Chondrocyte (in vitro differentiated cells): ENCODE measurements at regions not wholly inside any gene's neighbourhood (a gene's known extent, or its start where the extent isn't known, plus 50 kb on each side); places are given as distances from the start of the nearest gene placed in this dataset.

ENCODE experiments used
- DNase-seq: peaks from one replicate; pipeline ENCODE4 v3.0.0; 2021; ENCODE audit warnings: mixed read lengths, low spot score
- H3K27ac Mint-ChIP-seq: one replicate; pipeline ENCODE4 v1.8.0; 2021; ENCODE audit warnings: mild to moderate bottlenecking, moderate library complexity, mixed read lengths; ENCODE audit not compliant: unreplicated experiment
- H3K27me3 Mint-ChIP-seq: 2 replicates; pipeline ENCODE4 v1.8.0; 2021; ENCODE audit warnings: low read depth, mixed read lengths
- H3K36me3 Mint-ChIP-seq: 2 replicates; pipeline ENCODE4 v1.8.0; 2021; ENCODE audit warnings: low read depth, mixed read lengths
- H3K4me1 Mint-ChIP-seq: 2 replicates; pipeline ENCODE4 v1.8.0; 2021; ENCODE audit warnings: low read depth, mild to moderate bottlenecking, mixed read lengths
- H3K4me3 Mint-ChIP-seq: one replicate; pipeline ENCODE4 v1.8.0; 2021; ENCODE audit warnings: mild to moderate bottlenecking, moderate library complexity, mixed read lengths; ENCODE audit not compliant: unreplicated experiment
- H3K9me3 Mint-ChIP-seq: 2 replicates; pipeline ENCODE4 v1.8.0; 2021; ENCODE audit warnings: low read depth, mixed read lengths
- CTCF ChIP-seq: fragments of 200-600 bp; sonication (generic); IDR thresholded peaks from 2 replicates; pipeline ENCODE4 v1.5.0; 2021; ENCODE audit warnings: antibody characterized with exemption, mild to moderate bottlenecking, moderate library complexity

DNA sequence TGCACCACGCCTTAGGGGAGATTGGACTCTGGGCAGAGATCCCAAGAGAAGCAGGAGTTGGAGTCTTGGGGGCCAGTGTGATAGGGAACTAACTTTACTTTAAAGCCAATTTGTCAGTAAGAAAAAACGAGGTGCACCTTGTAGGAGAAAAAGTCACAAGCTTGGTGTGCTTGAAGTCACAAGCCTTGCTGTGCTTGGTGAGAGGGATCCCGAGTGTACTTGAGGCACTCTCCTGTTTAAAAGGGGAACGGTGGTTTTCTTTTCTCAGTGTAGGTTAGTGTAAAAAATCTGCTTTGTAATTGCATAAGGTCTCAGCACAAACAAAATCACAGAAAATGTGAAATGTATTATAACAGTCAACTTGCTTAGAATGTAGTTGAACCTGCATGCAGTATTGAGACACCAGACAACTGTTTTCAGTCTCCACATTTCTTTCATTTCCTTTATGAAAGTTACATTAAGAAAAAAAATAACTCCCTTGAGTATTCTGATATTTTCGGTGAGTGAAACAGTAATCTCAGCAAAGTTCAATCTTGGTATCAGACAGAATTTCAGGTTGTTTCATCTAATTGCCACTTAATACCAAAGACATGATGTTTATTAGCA, 111.1 kb upstream of the DUSP22 start:
- peaks cover 8% of the 10 kb centered on the region for H3K27me3 Mint-ChIP-seq
- no peaks in the 10 kb centered on the region for H3K36me3 Mint-ChIP-seq
- no peaks in the 10 kb centered on the region for H3K9me3 Mint-ChIP-seq
- TF ChIP-seq CTCF, result no peak
- no peak overlapping the region for H3K27ac Mint-ChIP-seq
- H3K4me1 Mint-ChIP-seq, result no peaks in the 10 kb centered on the region
- no peak overlapping the region for H3K4me3 Mint-ChIP-seq
- DNase-seq, result no peak

DNA sequence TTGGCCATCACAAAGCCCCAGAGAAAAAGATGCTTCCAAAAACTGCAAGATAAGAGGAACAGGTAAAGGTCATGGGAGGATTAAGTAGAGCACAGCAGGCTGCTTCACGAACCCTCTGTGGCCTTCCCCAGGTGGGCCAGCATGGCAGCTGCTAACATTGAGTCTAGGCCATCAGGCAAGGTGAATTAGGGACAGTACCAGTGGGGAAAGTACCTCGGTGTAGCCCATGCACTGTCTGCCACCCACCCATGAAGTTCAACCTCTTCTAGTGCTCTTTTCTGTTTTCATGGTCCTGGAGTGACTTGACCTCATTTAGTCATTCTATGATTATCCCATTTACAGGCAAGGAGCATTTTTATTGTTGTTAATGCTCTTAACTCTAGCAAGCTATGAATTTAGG, 108.6 kb upstream of the DUSP22 start:
- DNase-seq, result no peak
- no peaks in the 10 kb centered on the region for H3K9me3 Mint-ChIP-seq
- peaks cover 4% of the 10 kb centered on the region for H3K27me3 Mint-ChIP-seq
- H3K4me1 Mint-ChIP-seq, result no peaks in the 10 kb centered on the region
- no peak for TF ChIP-seq CTCF
- H3K27ac Mint-ChIP-seq, result no peak overlapping the region
- H3K4me3 Mint-ChIP-seq, result no peak overlapping the region
- no peaks in the 10 kb centered on the region for H3K36me3 Mint-ChIP-seq

GRCh38 chr6:184161-184700, 108.1 kb upstream of the DUSP22 start:
- no peak for DNase-seq
- no peaks in the 10 kb centered on the region for H3K36me3 Mint-ChIP-seq
- no peak overlapping the region for H3K4me3 Mint-ChIP-seq
- no peak for TF ChIP-seq CTCF
- no peak overlapping the region for H3K27ac Mint-ChIP-seq
- H3K4me1 Mint-ChIP-seq, result no peaks in the 10 kb centered on the region
- peaks cover 4% of the 10 kb centered on the region for H3K27me3 Mint-ChIP-seq
- no peaks in the 10 kb centered on the region for H3K9me3 Mint-ChIP-seq

- TF ChIP-seq CTCF, result no peak
- no peaks in the 10 kb centered on the region for H3K36me3 Mint-ChIP-seq
- H3K27ac Mint-ChIP-seq, result no peak overlapping the region
- H3K4me1 Mint-ChIP-seq, result no peaks in the 10 kb centered on the region
- no peak for DNase-seq
- peaks cover 6% of the 10 kb centered on the region for H3K27me3 Mint-ChIP-seq
- no peak overlapping the region for H3K4me3 Mint-ChIP-seq
- no peaks in the 10 kb centered on the region for H3K9me3 Mint-ChIP-seq
These were observed 105.8 kb upstream of the DUSP22 start for GRCh38 chr6:186340-186965.

DNA sequence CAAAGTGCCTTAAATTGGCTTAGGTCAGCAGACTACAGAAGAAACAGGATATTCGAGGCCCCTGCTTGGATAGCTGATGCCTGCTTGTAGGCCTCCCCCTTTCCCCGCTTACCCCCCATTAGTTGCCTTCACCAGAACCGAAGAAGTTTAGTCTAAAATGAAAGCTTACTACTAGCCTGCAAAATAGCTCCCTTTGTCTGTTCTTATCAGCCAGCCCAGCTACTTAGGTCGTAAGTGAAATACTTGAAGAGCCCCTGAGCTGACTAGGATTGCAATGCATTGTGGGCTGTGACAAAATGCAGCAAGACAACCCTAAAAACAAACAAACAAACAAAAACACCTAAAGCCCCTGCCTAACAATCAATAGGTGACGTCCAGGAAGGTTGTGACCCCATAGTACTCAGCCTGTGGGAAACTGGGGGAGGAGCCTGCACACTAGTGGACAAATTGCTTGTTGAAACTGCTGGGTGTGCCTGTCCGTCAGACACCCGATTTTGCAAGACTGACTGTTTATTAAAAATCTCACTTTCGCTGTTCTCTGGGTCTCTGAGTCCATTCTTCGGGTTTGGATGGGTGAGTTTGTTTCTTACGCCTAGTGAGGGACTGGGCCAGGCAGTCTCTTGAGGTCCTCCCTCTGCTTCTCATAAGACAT, 105.0 kb upstream of the DUSP22 start:
- H3K27me3 Mint-ChIP-seq, result peaks cover 6% of the 10 kb centered on the region
- H3K27ac Mint-ChIP-seq, result no peak overlapping the region
- no peaks in the 10 kb centered on the region for H3K36me3 Mint-ChIP-seq
- no peak for DNase-seq
- no peaks in the 10 kb centered on the region for H3K9me3 Mint-ChIP-seq
- H3K4me3 Mint-ChIP-seq, result no peak overlapping the region
- no peak for TF ChIP-seq CTCF
- H3K4me1 Mint-ChIP-seq, result no peaks in the 10 kb centered on the region
